Activated CD8-positive, alpha-beta T cell treated with anti-CD3 and anti-CD28 coated beads for 36 hours (primary cell): ENCODE measurements at regions not wholly inside any gene's neighbourhood (a gene's known extent, or its start where the extent isn't known, plus 50 kb on each side); places are given as distances from the start of the nearest gene placed in this dataset.

Source experiments
- ATAC-seq: fragments of 200-7000 bp; cut with Tn5 transposase; one replicate; pipeline ENCODE4 v1.10.0; 2021; ENCODE audit warnings: mild to moderate bottlenecking, moderate library complexity
- CTCF ChIA-PET: fragments of 350-600 bp; sonication (Branson Sonifier 250); formaldehyde crosslinking; loops from one replicate; lab custom pipeline; 2021; ENCODE audit warnings: antibody characterized with exemption; lab: Charles Lee
- POLR2A ChIA-PET: fragments of 350-600 bp; sonication (Branson Sonifier 250); formaldehyde crosslinking; loops from one replicate; lab custom pipeline; 2021; ENCODE audit warnings: antibody characterized with exemption; lab: Charles Lee
- DNase-seq: peaks from one replicate; pipeline ENCODE4 v3.0.0-alpha.2; 2020
- H3K27ac Mint-ChIP-seq: one replicate; pipeline ENCODE4 v1.8.0; 2021; ENCODE audit warnings: mild to moderate bottlenecking, mixed read lengths
- H3K27me3 Mint-ChIP-seq: one replicate; pipeline ENCODE4 v1.8.0; 2021; ENCODE audit warnings: mixed read lengths
- H3K36me3 Mint-ChIP-seq: one replicate; pipeline ENCODE4 v1.8.0; 2021; ENCODE audit warnings: low read depth, mixed read lengths
- H3K4me1 Mint-ChIP-seq: one replicate; pipeline ENCODE4 v1.8.0; 2021; ENCODE audit warnings: low read depth, mixed read lengths
- H3K4me3 Mint-ChIP-seq: one replicate; pipeline ENCODE4 v1.8.0; 2021; ENCODE audit warnings: mild to moderate bottlenecking, moderate library complexity, mixed read lengths
- H3K9me3 Mint-ChIP-seq: one replicate; pipeline ENCODE4 v1.8.0; 2021; ENCODE audit warnings: mixed read lengths
- intact Hi-C: fragments of 100-400 bp; cut with micrococcal nuclease; formaldehyde crosslinking; loops from one replicate; pipeline ENCODE4 v1.10.0; 2022
- TF ChIP-seq, protein P1 (sequence below): fragments of 200-600 bp; IDR thresholded peaks from one replicate; pipeline ENCODE4 v1.8.0; 2022; ENCODE audit warnings: antibody characterized with exemption, mild to moderate bottlenecking

DNA sequence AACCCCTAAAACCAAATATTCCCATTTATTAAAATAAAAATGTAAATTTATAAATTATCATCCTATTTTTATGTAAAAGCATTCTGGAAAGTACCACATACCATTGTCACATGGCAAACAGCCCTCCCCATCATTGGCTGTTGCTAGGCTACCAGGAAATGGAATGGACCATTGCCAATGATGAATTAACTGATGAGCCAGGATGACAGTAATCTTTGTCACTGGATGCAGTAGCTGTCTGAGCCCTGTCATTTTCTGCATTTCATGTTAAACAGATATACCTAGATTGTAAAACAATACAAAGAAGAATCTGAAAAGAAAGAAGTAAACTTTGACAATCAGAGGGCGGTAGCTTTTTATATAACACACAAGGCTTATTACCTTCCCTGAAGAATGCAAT lies 641.4 kb downstream of the BCL11A start:
- TF ChIP-seq, protein P1, sequence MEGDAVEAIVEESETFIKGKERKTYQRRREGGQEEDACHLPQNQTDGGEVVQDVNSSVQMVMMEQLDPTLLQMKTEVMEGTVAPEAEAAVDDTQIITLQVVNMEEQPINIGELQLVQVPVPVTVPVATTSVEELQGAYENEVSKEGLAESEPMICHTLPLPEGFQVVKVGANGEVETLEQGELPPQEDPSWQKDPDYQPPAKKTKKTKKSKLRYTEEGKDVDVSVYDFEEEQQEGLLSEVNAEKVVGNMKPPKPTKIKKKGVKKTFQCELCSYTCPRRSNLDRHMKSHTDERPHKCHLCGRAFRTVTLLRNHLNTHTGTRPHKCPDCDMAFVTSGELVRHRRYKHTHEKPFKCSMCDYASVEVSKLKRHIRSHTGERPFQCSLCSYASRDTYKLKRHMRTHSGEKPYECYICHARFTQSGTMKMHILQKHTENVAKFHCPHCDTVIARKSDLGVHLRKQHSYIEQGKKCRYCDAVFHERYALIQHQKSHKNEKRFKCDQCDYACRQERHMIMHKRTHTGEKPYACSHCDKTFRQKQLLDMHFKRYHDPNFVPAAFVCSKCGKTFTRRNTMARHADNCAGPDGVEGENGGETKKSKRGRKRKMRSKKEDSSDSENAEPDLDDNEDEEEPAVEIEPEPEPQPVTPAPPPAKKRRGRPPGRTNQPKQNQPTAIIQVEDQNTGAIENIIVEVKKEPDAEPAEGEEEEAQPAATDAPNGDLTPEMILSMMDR: no peak
- Mint-ChIP-seq H3K4me1 (peaks cover 17% of the 10 kb centered on the region), H3K4me3 (no peak overlapping the region), H3K9me3 (no peaks in the 10 kb centered on the region), H3K36me3 (no peaks in the 10 kb centered on the region), H3K27ac (no peak overlapping the region), H3K27me3 (no peaks in the 10 kb centered on the region)
- intact Hi-C loops: no loop called here
- POLR2A ChIA-PET: no interaction called here
- CTCF ChIA-PET: interaction anchor here (1.0 kb wide), 1 partner anchor 16 kb away, joined by 3 read pairs; no protein-coding TSS in a partner anchor
- DNase-seq: no peak
- ATAC-seq: no peak

DNA sequence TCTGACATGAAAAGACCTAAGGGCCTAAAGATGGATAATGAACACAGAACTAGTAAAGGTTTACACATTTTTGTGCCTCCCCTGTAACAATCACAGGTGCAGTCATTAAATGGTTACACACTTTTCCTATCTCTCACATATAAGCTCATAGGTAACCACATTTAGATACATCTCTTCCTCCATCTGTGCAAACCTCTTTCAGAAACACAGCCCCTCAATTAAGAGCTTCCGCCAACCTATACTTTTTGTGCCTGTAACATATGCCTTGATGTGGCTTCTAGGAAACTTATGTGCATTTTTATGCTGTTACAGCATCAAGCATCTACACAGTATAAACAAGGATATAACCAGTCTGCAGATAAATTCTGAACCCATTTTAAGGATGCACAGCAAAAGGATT lies 643.3 kb downstream of the BCL11A start:
- Mint-ChIP-seq H3K36me3 (no peaks in the 10 kb centered on the region), H3K4me3 (no peak overlapping the region), H3K9me3 (no peaks in the 10 kb centered on the region), H3K27me3 (no peaks in the 10 kb centered on the region), H3K4me1 (peaks cover 17% of the 10 kb centered on the region), H3K27ac (no peak overlapping the region)
- TF ChIP-seq, protein P1: no peak
- ChIA-PET POLR2A (interaction anchor here (1.5 kb wide), 1 partner anchor 22 kb away, joined by 5 read pairs; no protein-coding TSS in a partner anchor), CTCF (no interaction called here)
- intact Hi-C loops: no loop called here
- no peak for DNase-seq
- no peak for ATAC-seq

DNA sequence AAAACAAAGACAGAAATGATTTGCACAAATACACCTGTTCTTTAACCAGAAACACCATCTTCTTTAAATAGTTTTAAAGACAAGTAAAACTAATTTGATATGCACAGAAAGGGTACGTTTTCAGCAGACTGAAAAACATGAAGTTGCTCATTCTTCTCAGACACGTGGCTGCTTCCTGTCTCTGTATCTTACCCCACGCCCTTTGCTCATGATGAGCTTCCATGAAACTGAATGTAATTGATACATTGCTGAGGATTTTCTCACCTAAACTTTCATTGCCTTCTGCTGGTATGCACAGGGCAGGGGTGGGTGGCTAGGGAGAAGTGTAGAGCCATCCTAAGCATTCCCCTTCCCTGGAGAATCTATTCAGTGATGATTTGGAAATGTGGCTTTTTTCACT lies 644.3 kb downstream of the BCL11A start:
- H3K9me3 Mint-ChIP-seq: no peaks in the 10 kb centered on the region
- ChIA-PET CTCF (interaction anchor here (0.8 kb wide), 1 partner anchor 37 kb away, joined by 3 read pairs; no protein-coding TSS in a partner anchor), POLR2A (interaction anchor here (1.5 kb wide), 1 partner anchor 21 kb away, joined by 5 read pairs; no protein-coding TSS in a partner anchor)
- no peaks in the 10 kb centered on the region for H3K36me3 Mint-ChIP-seq
- H3K27ac Mint-ChIP-seq: no peak overlapping the region
- DNase-seq: no peak
- ATAC-seq: peak; percentile 49
- H3K27me3 Mint-ChIP-seq: no peaks in the 10 kb centered on the region
- TF ChIP-seq, protein P1: no peak
- H3K4me1 Mint-ChIP-seq: peaks cover 17% of the 10 kb centered on the region
- intact Hi-C loops: no loop called here
- no peak overlapping the region for H3K4me3 Mint-ChIP-seq

DNA sequence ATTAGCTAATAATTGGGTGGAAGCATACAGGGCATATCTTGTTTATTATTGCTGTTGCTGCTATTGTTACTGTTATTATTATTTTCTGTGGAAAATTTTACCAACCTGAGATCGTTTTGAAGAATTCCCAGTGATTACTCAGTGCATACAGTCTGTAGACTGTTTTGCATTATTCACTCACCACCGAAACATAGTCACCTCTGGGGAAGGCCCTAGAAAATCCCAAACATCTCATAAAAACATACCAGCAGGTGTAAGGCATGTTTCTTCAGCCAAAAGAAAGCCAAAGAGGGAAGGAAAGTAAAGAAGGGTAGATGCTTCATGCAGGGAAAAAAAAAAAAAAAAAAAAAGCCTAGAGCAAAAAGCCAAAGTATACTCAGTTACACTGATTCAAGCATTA lies 647.7 kb downstream of the BCL11A start:
- H3K36me3 Mint-ChIP-seq: no peaks in the 10 kb centered on the region
- H3K27ac Mint-ChIP-seq: no peak overlapping the region
- ATAC-seq: no peak
- no peaks in the 10 kb centered on the region for H3K9me3 Mint-ChIP-seq
- DNase-seq: no peak
- no peak overlapping the region for H3K4me3 Mint-ChIP-seq
- TF ChIP-seq, protein P1: no peak
- ChIA-PET CTCF (no interaction called here), POLR2A (no interaction called here)
- intact Hi-C loops: no loop called here
- H3K4me1 Mint-ChIP-seq: peaks cover 17% of the 10 kb centered on the region
- no peaks in the 10 kb centered on the region for H3K27me3 Mint-ChIP-seq

DNA sequence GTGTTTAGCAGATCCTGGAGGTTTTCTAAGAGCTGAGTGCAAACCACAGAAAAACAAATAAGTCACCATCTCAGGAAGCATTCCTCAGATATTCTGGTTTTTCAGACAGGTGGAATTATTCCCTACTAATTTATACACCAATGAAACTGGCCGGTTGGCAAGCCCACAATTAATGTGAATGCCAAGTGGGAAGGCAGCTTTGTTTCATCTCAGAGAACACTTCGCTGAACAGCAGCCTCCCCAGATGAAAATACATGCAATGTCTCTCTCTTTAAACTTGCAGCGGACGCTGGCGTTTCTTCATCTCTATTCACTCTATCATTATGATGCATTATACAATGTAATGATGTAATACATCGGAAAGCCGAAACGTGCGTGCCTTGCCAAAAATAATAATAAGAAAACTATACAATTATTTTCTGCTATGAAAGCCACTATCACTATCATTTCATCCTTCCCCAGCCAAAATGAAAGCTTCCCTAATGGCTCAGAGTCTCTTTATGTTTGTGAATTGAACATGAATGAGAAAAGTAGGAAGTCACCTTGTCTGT lies 649.4 kb downstream of the BCL11A start:
- POLR2A ChIA-PET: no interaction called here
- no peak overlapping the region for H3K4me3 Mint-ChIP-seq
- H3K36me3 Mint-ChIP-seq: no peaks in the 10 kb centered on the region
- CTCF ChIA-PET: no interaction called here
- TF ChIP-seq, protein P1: no peak
- no peaks in the 10 kb centered on the region for H3K9me3 Mint-ChIP-seq
- intact Hi-C loops: no loop called here
- H3K27ac Mint-ChIP-seq: no peak overlapping the region
- ATAC-seq (no peak), DNase-seq (no peak)
- H3K27me3 Mint-ChIP-seq: no peaks in the 10 kb centered on the region
- H3K4me1 Mint-ChIP-seq: peaks cover 6% of the 10 kb centered on the region
